ENCODE measurements at regions not wholly inside any gene's neighbourhood (a gene's known extent, or its start where the extent isn't known, plus 50 kb on each side); places are given as distances from the start of the nearest gene placed in this dataset.

- no peak for ATAC-seq (ENCODE audit: insufficient read depth, low FRiP score)
- peaks cover 0 to 8% (median 0%) of the 10 kb centered on the region in 4 donors for H3K9me3 ChIP-seq (ENCODE audit: control insufficient read depth in 4 of 4, insufficient read depth in 3 of 4, low read length in 3 of 4)
- no peaks in the 10 kb centered on the region for H3K4me1 ChIP-seq (ENCODE audit: control insufficient read depth in 5 of 5, insufficient read depth in 5 of 5, low read length in 5 of 5)
- H3K36me3 ChIP-seq (ENCODE audit: control insufficient read depth in 4 of 4, insufficient read depth in 4 of 4, low read length in 4 of 4), result no peaks in the 10 kb centered on the region
- no peak overlapping the region for H3K4me3 ChIP-seq
- peaks cover 0 to 5% (median 3%) of the 10 kb centered on the region in 3 donors for H3K27me3 ChIP-seq (ENCODE audit: control insufficient read depth in 3 of 3, insufficient read depth in 3 of 3, low read length in 2 of 3)
- no peak for TF ChIP-seq CTCF (IDR thresholded peaks at IDR 0.05; ENCODE audit: control extremely low read depth, extremely low read depth)
- DNase-seq, result no peak
- no peak overlapping the region for H3K9ac ChIP-seq (ENCODE audit: insufficient read depth in 1 of 2, low read length in 2 of 2)
- no peak overlapping the region for H3K27ac ChIP-seq (ENCODE audit: low read depth in 1 of 2, low read length in 1 of 2)
- WGBS, 2 donors, result 91 to 92% methylated on average over 17 of the region's 17 CpGs
These were observed 568.9 kb upstream of the MKI67 start for GRCh38 chr10:128694851-128695725.

GRCh38 chr10:128695931-128696330 is 569.7 kb upstream of the MKI67 start:
- Histone ChIP-seq H3K4me3 (no peak overlapping the region), H3K36me3 (ENCODE audit: control insufficient read depth in 4 of 4, insufficient read depth in 4 of 4, low read length in 4 of 4) (no peaks in the 10 kb centered on the region), H3K27ac (ENCODE audit: low read depth in 1 of 2, low read length in 1 of 2) (no peak overlapping the region), H3K4me1 (ENCODE audit: control insufficient read depth in 5 of 5, insufficient read depth in 5 of 5, low read length in 5 of 5) (no peaks in the 10 kb centered on the region), H3K27me3 (ENCODE audit: control insufficient read depth in 3 of 3, insufficient read depth in 3 of 3, low read length in 2 of 3) (peaks cover 0 to 8% (median 3%) of the 10 kb centered on the region in 3 donors), H3K9ac (ENCODE audit: insufficient read depth in 1 of 2, low read length in 2 of 2) (no peak overlapping the region), H3K9me3 (ENCODE audit: control insufficient read depth in 4 of 4, insufficient read depth in 3 of 4, low read length in 3 of 4) (peaks cover 0 to 6% (median 0%) of the 10 kb centered on the region in 4 donors)
- ATAC-seq (ENCODE audit: insufficient read depth, low FRiP score) (no peak), DNase-seq (no peak)
- no peak for TF ChIP-seq CTCF (IDR thresholded peaks at IDR 0.05; ENCODE audit: control extremely low read depth, extremely low read depth)
- WGBS, 2 donors, result 82 to 87% methylated on average over 10 of the region's 10 CpGs

GRCh38 chr10:128697437-128697836 is 571.2 kb upstream of the MKI67 start:
- no peak for ATAC-seq (ENCODE audit: insufficient read depth, low FRiP score)
- peaks cover 0 to 6% (median 0%) of the 10 kb centered on the region in 4 donors for H3K9me3 ChIP-seq (ENCODE audit: control insufficient read depth in 4 of 4, insufficient read depth in 3 of 4, low read length in 3 of 4)
- no peaks in the 10 kb centered on the region for H3K4me1 ChIP-seq (ENCODE audit: control insufficient read depth in 5 of 5, insufficient read depth in 5 of 5, low read length in 5 of 5)
- H3K27ac ChIP-seq (ENCODE audit: low read depth in 1 of 2, low read length in 1 of 2), result no peak overlapping the region
- no peak for TF ChIP-seq CTCF (IDR thresholded peaks at IDR 0.05; ENCODE audit: control extremely low read depth, extremely low read depth)
- peaks cover 0 to 8% (median 0%) of the 10 kb centered on the region in 3 donors for H3K27me3 ChIP-seq (ENCODE audit: control insufficient read depth in 3 of 3, insufficient read depth in 3 of 3, low read length in 2 of 3)
- no peak for DNase-seq
- WGBS, 2 donors, result 73 to 78% methylated on average over 8 of the region's 8 CpGs
- H3K4me3 ChIP-seq, result no peak overlapping the region
- H3K36me3 ChIP-seq (ENCODE audit: control insufficient read depth in 4 of 4, insufficient read depth in 4 of 4, low read length in 4 of 4), result no peaks in the 10 kb centered on the region
- H3K9ac ChIP-seq (ENCODE audit: insufficient read depth in 1 of 2, low read length in 2 of 2), result no peak overlapping the region

All from lung (tissue), 11 donors.